ENCODE measurements at regions not wholly inside any gene's neighbourhood (a gene's known extent, or its start where the extent isn't known, plus 50 kb on each side); places are given as distances from the start of the nearest gene placed in this dataset.

GRCh38 chr14:97624985-97625384 is 827.8 kb downstream of the VRK1 start:
- DNase-seq (no peak), FAIRE-seq (no peak)
- Histone ChIP-seq H3K27ac (ENCODE audit: low read depth in 2 of 2, low read length in 2 of 2) (no peak overlapping the region), H3K9me3 (ENCODE audit: control insufficient read depth in 2 of 3, insufficient read depth in 1 of 3, low read length in 3 of 3) (no peaks in the 10 kb centered on the region), H3K9ac (ENCODE audit: low read length in 3 of 3) (no peak overlapping the region), H3K27me3 (ENCODE audit: control insufficient read depth, insufficient read depth, low read length) (no peaks in the 10 kb centered on the region), H3K36me3 (ENCODE audit: control insufficient read depth in 2 of 3, insufficient read depth in 3 of 3, low read length in 3 of 3) (no peaks in the 10 kb centered on the region), H3K4me3 (ENCODE audit: low read length in 3 of 3) (no peak overlapping the region), H3K4me1 (ENCODE audit: control insufficient read depth in 2 of 3, insufficient read depth in 2 of 3, low read depth in 1 of 3, low read length in 3 of 3) (no peaks in the 10 kb centered on the region)
- intact Hi-C loops (cut with DNase I), result no loop called here
- no peak for TF ChIP-seq CTCF (IDR thresholded peaks at IDR 0.05; ENCODE audit: borderline replicate concordance, extremely low read depth, insufficient read depth)

- TF ChIP-seq CTCF (IDR thresholded peaks at IDR 0.05; ENCODE audit: borderline replicate concordance, extremely low read depth, insufficient read depth), result no peak
- Histone ChIP-seq H3K27me3 (ENCODE audit: control insufficient read depth, insufficient read depth, low read length) (no peaks in the 10 kb centered on the region), H3K4me3 (ENCODE audit: low read length in 3 of 3) (no peak overlapping the region), H3K4me1 (ENCODE audit: control insufficient read depth in 2 of 3, insufficient read depth in 2 of 3, low read depth in 1 of 3, low read length in 3 of 3) (no peaks in the 10 kb centered on the region), H3K9ac (ENCODE audit: low read length in 3 of 3) (no peak overlapping the region), H3K36me3 (ENCODE audit: control insufficient read depth in 2 of 3, insufficient read depth in 3 of 3, low read length in 3 of 3) (no peaks in the 10 kb centered on the region), H3K27ac (ENCODE audit: low read depth in 2 of 2, low read length in 2 of 2) (no peak overlapping the region), H3K9me3 (ENCODE audit: control insufficient read depth in 2 of 3, insufficient read depth in 1 of 3, low read length in 3 of 3) (no peaks in the 10 kb centered on the region)
- intact Hi-C loops (cut with DNase I), result no loop called here
- FAIRE-seq (no peak), DNase-seq (peak in 1 of 5 donors; percentile 10)
Observed at GRCh38 chr14:97625477-97625876, 828.3 kb downstream of the VRK1 start.

- Histone ChIP-seq H3K27ac (ENCODE audit: low read depth in 2 of 2, low read length in 2 of 2) (no peak overlapping the region), H3K9me3 (ENCODE audit: control insufficient read depth in 2 of 3, insufficient read depth in 1 of 3, low read length in 3 of 3) (no peaks in the 10 kb centered on the region), H3K9ac (ENCODE audit: low read length in 3 of 3) (no peak overlapping the region), H3K4me3 (ENCODE audit: low read length in 3 of 3) (no peak overlapping the region), H3K36me3 (ENCODE audit: control insufficient read depth in 2 of 3, insufficient read depth in 3 of 3, low read length in 3 of 3) (no peaks in the 10 kb centered on the region), H3K4me1 (ENCODE audit: control insufficient read depth in 2 of 3, insufficient read depth in 2 of 3, low read depth in 1 of 3, low read length in 3 of 3) (no peaks in the 10 kb centered on the region), H3K27me3 (ENCODE audit: control insufficient read depth, insufficient read depth, low read length) (no peaks in the 10 kb centered on the region)
- FAIRE-seq (no peak), DNase-seq (no peak)
- intact Hi-C loops (cut with DNase I), result no loop called here
- TF ChIP-seq CTCF (IDR thresholded peaks at IDR 0.05; ENCODE audit: borderline replicate concordance, extremely low read depth, insufficient read depth), result no peak
Observed at GRCh38 chr14:97626088-97626487, 828.9 kb downstream of the VRK1 start.

GRCh38 chr14:97630249-97630648 is 833.1 kb downstream of the VRK1 start:
- Histone ChIP-seq H3K9me3 (ENCODE audit: control insufficient read depth in 2 of 3, insufficient read depth in 1 of 3, low read length in 3 of 3) (no peaks in the 10 kb centered on the region), H3K27ac (ENCODE audit: low read depth in 2 of 2, low read length in 2 of 2) (no peak overlapping the region), H3K9ac (ENCODE audit: low read length in 3 of 3) (no peak overlapping the region), H3K4me3 (ENCODE audit: low read length in 3 of 3) (no peak overlapping the region), H3K4me1 (ENCODE audit: control insufficient read depth in 2 of 3, insufficient read depth in 2 of 3, low read depth in 1 of 3, low read length in 3 of 3) (no peaks in the 10 kb centered on the region), H3K36me3 (ENCODE audit: control insufficient read depth in 2 of 3, insufficient read depth in 3 of 3, low read length in 3 of 3) (no peaks in the 10 kb centered on the region), H3K27me3 (ENCODE audit: control insufficient read depth, insufficient read depth, low read length) (no peaks in the 10 kb centered on the region)
- no peak for FAIRE-seq
- TF ChIP-seq CTCF (IDR thresholded peaks at IDR 0.05; ENCODE audit: borderline replicate concordance, extremely low read depth, insufficient read depth), result no peak
- intact Hi-C loops (cut with DNase I), result no loop called here
- no peak for DNase-seq

Data from kidney (tissue), 13 donors.